ENCODE measurements at regions not wholly inside any gene's neighbourhood (a gene's known extent, or its start where the extent isn't known, plus 50 kb on each side); places are given as distances from the start of the nearest gene placed in this dataset.
"Not testable (repeated sequence)": the region's sequence is repeated elsewhere in the genome, so short reads cannot be mapped to it uniquely, and the experiment has no call there.

DNA sequence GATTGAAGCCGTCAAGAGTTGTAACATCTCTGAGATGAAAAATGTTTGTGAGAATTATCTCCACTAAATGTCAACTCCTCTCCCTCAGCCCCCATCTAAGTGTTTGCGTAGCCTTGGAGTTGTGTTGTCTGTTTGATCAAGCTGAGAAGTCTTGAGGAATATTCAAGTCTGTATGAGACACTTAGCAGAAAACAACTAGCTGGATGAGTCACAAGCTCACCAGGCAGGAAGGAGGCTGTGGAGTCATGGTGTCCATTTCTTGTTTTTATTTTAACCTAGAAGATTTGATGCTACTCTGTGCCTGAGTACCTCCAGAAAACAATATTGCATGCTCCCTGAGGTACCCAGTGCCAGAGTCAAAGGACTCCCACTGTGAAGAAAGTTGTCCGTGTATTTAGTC, 211.6 kb upstream of the PLXNA2 start:
- Mint-ChIP-seq H3K4me1 (ENCODE audit: low read depth) (no peaks in the 10 kb centered on the region), H3K27me3 (ENCODE audit: low read depth) (no peaks in the 10 kb centered on the region), H3K36me3 (ENCODE audit: low read depth) (no peaks in the 10 kb centered on the region), H3K9me3 (no peaks in the 10 kb centered on the region), H3K4me3 (no peak overlapping the region), H3K27ac (no peak overlapping the region)

DNA sequence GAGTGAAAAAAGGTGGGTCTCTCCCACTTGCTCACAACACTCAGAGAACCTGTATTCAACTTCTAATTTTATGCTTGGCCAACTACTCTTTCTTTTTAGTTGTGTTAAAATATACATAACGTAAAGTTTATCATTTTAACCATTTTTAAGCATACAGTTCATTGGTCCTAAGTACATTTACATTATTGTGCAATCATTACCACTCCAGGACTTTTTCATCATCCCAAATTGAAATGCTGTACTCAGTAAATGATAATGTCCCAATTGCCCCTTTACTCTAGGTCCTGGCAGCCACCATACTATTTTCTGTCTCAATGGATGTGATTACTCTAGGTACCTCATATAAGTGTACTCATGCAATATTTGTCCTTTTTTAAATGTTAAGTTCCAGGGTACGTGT, 212.3 kb upstream of the PLXNA2 start:
- no peaks in the 10 kb centered on the region for H3K27me3 Mint-ChIP-seq (ENCODE audit: low read depth)
- H3K36me3 Mint-ChIP-seq (ENCODE audit: low read depth) = no peaks in the 10 kb centered on the region
- H3K27ac Mint-ChIP-seq = no peak overlapping the region
- H3K9me3 Mint-ChIP-seq = no peaks in the 10 kb centered on the region
- no peaks in the 10 kb centered on the region for H3K4me1 Mint-ChIP-seq (ENCODE audit: low read depth)
- no peak overlapping the region for H3K4me3 Mint-ChIP-seq

DNA sequence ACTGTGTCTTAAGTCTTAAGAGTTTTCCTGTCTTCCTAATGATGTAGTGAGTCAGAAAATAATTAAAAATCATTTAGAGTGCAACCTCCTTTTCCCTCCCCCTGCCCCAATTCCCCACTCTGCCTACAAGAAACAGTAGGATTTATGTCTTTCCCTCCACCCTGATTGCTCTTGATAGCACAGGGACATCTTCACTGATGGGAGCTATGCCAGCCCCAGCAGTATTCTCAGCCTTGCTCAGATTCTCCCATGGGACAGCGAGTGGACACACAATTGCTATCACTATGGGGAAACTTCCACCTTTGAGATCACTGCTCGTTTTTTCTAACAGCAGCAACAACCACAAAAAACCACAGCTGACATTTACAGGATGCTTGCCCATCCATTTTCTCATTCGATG, 216.6 kb upstream of the PLXNA2 start:
- no peaks in the 10 kb centered on the region for H3K4me1 Mint-ChIP-seq (ENCODE audit: low read depth)
- no peaks in the 10 kb centered on the region for H3K27me3 Mint-ChIP-seq (ENCODE audit: low read depth)
- no peaks in the 10 kb centered on the region for H3K9me3 Mint-ChIP-seq
- H3K27ac Mint-ChIP-seq = no peak overlapping the region
- no peaks in the 10 kb centered on the region for H3K36me3 Mint-ChIP-seq (ENCODE audit: low read depth)
- H3K4me3 Mint-ChIP-seq = no peak overlapping the region

DNA sequence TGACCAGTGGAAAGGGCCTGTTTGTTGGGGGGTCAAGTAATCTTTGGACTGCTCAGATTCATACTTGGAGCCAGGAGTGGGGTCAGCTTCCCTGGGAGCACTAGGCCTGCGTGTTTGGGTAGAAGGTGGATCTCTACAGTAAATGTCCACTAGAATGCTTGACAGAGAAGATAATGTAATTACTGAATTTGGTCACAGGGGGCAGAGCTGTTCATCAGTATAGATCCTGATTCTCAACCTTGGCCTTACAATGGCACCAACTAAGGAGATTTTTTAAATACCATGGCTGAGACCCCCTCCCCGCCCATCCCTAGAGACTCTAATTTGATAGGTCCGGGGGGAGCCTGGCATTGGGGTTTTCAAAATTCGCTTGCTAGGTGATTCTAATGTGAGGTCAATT, 217.5 kb upstream of the PLXNA2 start:
- Mint-ChIP-seq H3K27me3 (ENCODE audit: low read depth) (no peaks in the 10 kb centered on the region), H3K27ac (no peak overlapping the region), H3K4me3 (no peak overlapping the region), H3K36me3 (ENCODE audit: low read depth) (no peaks in the 10 kb centered on the region), H3K4me1 (ENCODE audit: low read depth) (no peaks in the 10 kb centered on the region), H3K9me3 (no peaks in the 10 kb centered on the region)

DNA sequence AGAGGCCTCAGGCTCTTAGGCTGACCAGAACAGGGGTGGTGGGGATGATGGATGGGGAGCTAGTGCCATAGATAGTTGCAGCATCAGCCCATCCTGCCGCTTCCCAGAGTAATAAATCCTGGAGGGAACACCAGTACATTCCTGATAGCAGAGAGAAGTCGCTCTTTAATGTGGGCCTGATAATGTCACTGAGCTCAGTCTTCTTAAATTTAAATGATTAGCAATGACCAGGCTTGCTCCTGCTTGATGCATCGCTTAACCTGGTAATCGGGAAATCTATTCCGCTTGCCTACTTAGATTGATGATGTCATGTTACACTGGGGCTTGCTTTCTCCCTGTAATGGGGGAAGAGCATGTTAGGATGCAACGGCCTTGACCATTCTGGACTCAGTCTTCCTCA, 218.6 kb upstream of the PLXNA2 start:
- Mint-ChIP-seq H3K4me1 (ENCODE audit: low read depth) (no peaks in the 10 kb centered on the region), H3K9me3 (no peaks in the 10 kb centered on the region), H3K4me3 (no peak overlapping the region), H3K36me3 (ENCODE audit: low read depth) (no peaks in the 10 kb centered on the region), H3K27ac (no peak overlapping the region), H3K27me3 (ENCODE audit: low read depth) (no peaks in the 10 kb centered on the region)

DNA sequence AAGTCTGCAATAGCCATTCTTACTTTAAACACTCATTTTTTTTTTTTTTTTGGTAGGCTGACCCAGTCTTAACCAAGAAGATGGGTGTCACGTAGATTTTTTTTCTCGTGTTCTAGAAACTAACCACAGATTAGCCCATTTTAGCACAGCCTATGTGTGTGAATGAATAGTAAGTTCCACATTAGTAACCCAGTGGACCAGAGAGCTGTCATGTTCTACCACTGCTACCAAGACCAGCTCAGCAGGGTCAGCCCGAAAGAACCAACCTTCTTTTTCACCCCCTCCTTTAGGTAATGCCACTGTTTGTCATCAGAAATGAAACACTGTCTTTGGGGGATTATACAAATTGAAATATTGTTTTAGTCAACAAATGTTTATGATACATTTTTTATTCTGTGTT, 221.1 kb upstream of the PLXNA2 start:
- H3K4me3 Mint-ChIP-seq = no peak overlapping the region

DNA sequence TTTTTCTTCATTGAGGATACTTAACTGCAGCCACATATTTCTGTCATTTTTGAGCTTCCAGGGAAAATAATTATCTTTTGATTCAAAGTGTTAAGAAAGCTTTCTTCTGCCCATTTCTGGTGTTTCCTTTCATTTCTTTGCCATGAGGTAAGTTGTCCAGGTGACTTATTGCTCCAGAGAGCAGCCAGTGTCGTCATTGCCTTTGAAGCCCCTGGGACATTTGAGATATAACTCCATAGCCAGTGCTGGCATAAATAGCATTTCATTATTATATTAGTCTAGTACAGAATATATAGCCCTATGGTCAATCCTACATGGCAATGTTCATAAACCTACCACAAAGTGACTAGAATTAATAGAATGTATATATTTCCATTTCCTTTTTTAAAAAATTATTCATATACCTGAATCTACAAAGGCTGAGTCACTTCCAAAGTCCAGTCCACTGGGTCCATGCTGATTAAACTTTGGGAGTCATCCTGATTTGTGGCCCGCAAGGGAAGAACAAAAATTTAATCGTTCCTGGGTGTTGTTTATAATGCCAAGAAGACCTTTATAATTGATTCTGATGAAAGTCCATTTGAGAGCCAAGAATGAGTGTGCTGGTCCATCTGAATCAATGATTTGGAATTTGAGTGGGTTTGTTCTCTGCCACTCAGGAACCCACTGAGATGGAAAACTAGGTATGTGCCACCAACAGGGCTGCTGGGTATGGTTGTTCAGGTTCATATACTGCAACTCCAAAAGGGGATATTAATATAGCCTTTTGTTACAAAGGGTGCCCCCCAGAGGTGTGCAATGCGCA, 221.8 kb upstream of the PLXNA2 start:
- H3K27me3 Mint-ChIP-seq (ENCODE audit: low read depth) = no peaks in the 10 kb centered on the region
- H3K4me3 Mint-ChIP-seq = no peak overlapping the region
- H3K9me3 Mint-ChIP-seq = no peaks in the 10 kb centered on the region
- no peaks in the 10 kb centered on the region for H3K4me1 Mint-ChIP-seq (ENCODE audit: low read depth)
- H3K36me3 Mint-ChIP-seq (ENCODE audit: low read depth) = no peaks in the 10 kb centered on the region
- no peak overlapping the region for H3K27ac Mint-ChIP-seq

More for the DNA sequence above, 221.1 kb upstream of the PLXNA2 start:
- Mint-ChIP-seq H3K9me3 (no peaks in the 10 kb centered on the region), H3K4me1 (ENCODE audit: low read depth) (no peaks in the 10 kb centered on the region), H3K36me3 (ENCODE audit: low read depth) (no peaks in the 10 kb centered on the region), H3K27me3 (ENCODE audit: low read depth) (no peaks in the 10 kb centered on the region), H3K27ac (no peak overlapping the region)

DNA sequence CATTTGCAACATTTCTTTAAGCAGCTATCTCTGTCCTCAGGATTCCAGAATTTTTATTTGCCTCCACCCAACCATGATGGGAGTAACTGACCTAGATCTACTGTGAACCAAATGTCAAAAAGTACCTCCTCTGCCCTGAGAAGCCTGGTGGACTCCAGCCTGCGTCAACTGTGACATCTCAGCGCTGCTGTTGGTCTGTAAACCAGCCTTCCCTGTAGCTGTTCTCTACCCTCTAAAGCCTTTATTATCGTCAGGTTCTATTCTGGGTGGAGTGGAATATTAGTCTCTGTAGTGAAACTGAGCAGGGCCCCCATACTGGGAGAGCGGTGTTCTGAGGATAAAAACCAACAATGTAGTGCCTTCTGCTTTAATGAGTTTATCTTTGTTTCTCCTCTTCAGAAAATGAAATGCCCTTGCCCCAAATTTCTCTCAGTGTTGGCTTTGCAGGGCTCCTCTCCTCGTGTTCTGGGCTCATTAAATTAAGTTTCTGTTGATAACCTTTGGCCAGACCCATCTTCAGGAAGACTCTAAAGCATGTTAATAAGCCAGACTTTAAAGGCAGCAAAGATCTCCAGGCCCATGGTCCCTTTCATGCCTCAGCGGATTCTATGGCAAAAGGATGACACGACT, 223.1 kb upstream of the PLXNA2 start:
- Mint-ChIP-seq H3K4me3 (no peak overlapping the region), H3K27me3 (ENCODE audit: low read depth) (no peaks in the 10 kb centered on the region), H3K36me3 (ENCODE audit: low read depth) (no peaks in the 10 kb centered on the region), H3K9me3 (no peaks in the 10 kb centered on the region), H3K27ac (no peak overlapping the region), H3K4me1 (ENCODE audit: low read depth) (no peaks in the 10 kb centered on the region)

DNA sequence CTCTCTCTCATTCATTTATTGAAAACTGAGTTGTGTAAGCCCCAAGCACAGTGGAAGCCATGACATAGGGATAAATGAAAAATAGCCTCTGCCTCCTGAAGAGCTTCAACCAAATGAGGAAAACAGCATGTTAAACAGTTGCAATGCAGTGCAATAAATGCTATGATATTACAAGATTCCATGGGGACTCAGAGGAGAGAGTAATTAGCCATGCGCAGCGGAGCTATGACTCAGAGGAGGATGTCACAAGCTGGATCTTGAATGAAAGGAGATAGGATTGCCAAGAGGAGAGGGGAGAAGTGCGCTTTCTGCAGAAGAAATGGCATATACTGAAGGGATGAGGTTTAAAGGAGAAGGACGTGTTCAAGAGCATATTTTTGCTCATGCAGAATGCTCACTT, 231.3 kb upstream of the PLXNA2 start:
- Mint-ChIP-seq H3K4me3 (no peak overlapping the region), H3K27ac (no peak overlapping the region), H3K27me3 (ENCODE audit: low read depth) (no peaks in the 10 kb centered on the region), H3K36me3 (ENCODE audit: low read depth) (no peaks in the 10 kb centered on the region), H3K4me1 (ENCODE audit: low read depth) (no peaks in the 10 kb centered on the region), H3K9me3 (no peaks in the 10 kb centered on the region)

DNA sequence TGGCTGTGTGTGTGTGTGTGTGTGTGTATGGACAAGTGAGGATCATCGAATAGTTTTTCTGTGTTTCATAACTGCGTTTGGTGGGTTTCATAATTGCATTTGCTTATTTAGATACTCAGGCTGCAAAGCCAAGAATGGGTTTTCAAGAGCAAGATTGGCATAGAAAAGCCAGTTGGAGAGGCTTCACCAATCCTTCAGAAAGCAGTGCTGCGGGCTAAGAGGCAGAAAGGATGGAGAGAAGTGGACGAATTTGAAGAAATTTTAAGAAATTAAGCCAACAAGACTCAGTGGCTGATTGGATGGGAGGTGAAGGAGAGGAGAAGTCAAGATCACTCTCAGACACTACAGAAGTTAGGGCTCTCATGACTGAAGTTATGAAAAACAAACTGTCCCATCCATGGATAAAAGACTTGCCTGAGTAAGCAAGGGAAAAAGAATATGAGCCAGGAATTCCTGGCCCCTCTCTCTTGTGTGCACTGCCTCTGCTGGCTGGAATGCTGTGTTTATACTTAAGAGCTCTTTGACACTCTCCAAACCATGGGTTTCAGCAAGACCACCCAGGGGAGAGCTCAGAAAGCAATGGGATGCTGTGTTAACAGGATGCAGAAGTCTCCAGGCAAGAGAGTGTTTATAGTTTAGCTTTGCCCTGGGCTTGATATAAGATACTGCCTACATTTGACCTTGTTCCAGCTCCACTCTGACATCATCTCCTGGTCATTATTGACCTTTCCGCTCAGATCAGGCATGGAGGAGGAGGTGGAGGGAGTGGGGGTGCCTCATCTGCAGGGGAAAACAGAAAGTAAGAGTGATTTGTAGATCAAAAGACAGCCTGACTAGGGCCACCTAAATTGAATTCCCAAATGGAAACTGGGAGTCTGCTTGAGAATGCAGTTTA, 232.0 kb upstream of the PLXNA2 start:
- H3K4me3 Mint-ChIP-seq = no peak overlapping the region
- no peaks in the 10 kb centered on the region for H3K27me3 Mint-ChIP-seq (ENCODE audit: low read depth)
- H3K27ac Mint-ChIP-seq = no peak overlapping the region
- no peaks in the 10 kb centered on the region for H3K4me1 Mint-ChIP-seq (ENCODE audit: low read depth)
- no peaks in the 10 kb centered on the region for H3K9me3 Mint-ChIP-seq
- no peaks in the 10 kb centered on the region for H3K36me3 Mint-ChIP-seq (ENCODE audit: low read depth)

DNA sequence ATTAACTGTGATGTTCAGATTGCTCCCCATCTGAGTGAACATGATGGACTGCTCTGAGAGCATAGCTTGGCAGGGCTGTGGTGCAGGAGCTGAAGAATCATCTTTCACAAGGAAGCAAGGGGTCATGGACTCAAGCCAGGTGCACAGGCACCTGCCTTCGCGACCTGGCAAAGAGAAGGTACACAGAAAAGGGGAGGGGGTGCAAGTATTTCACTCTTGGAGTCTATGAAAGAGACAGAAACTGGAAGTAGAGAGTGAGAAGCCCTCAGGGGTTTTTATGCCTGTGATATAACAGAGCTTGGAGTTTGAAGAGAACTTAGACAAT, 232.6 kb upstream of the PLXNA2 start:
- no peaks in the 10 kb centered on the region for H3K4me1 Mint-ChIP-seq (ENCODE audit: low read depth)
- H3K27ac Mint-ChIP-seq = no peak overlapping the region
- no peaks in the 10 kb centered on the region for H3K27me3 Mint-ChIP-seq (ENCODE audit: low read depth)
- H3K9me3 Mint-ChIP-seq = no peaks in the 10 kb centered on the region
- H3K36me3 Mint-ChIP-seq (ENCODE audit: low read depth) = no peaks in the 10 kb centered on the region
- no peak overlapping the region for H3K4me3 Mint-ChIP-seq

DNA sequence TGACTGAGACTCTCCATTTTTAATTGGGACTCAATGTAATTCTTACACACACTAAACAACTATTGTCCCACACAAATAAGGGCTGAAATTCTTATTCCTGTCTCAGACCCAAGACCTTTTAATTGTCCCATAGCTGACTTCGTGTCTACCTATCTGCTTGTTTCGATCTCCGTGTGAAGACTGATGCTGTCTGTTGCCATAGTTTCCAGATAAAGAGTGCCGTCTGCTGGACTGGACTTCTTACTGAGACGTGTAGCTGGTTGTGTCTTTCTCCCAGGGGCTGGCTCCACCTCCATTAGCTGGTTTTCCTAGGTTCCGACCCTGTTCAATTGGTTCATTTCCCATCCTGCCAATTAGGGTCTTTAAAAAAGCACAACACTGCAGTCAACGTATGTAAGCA, 235.3 kb upstream of the PLXNA2 start:
- no peaks in the 10 kb centered on the region for H3K9me3 Mint-ChIP-seq
- H3K36me3 Mint-ChIP-seq (ENCODE audit: low read depth) = no peaks in the 10 kb centered on the region
- H3K27ac Mint-ChIP-seq = no peak overlapping the region
- no peak overlapping the region for H3K4me3 Mint-ChIP-seq
- H3K4me1 Mint-ChIP-seq (ENCODE audit: low read depth) = no peaks in the 10 kb centered on the region
- no peaks in the 10 kb centered on the region for H3K27me3 Mint-ChIP-seq (ENCODE audit: low read depth)

DNA sequence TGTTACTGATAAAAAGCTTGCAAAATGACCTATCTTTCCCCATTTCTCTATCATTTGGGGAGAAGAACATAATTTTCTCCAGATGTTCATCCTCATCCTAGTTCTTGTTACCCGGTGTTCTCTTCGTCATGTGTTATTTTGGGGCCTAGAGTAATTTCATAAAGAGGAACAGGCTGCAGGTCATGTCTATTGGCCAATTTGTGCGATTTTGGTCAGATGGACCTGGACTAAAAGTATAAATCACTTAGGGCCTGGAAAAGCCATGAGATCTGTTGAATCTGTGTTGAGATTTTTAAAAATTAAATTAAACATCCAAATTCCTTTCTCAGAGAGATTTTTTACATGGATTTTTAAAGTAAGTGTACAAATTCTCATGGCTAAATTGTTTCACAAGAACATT, 241.3 kb upstream of the PLXNA2 start:
- Mint-ChIP-seq H3K4me3 (no peak overlapping the region), H3K36me3 (ENCODE audit: low read depth) (no peaks in the 10 kb centered on the region), H3K4me1 (ENCODE audit: low read depth) (no peaks in the 10 kb centered on the region), H3K27ac (no peak overlapping the region), H3K9me3 (no peaks in the 10 kb centered on the region), H3K27me3 (ENCODE audit: low read depth) (peaks cover 3% of the 10 kb centered on the region)

DNA sequence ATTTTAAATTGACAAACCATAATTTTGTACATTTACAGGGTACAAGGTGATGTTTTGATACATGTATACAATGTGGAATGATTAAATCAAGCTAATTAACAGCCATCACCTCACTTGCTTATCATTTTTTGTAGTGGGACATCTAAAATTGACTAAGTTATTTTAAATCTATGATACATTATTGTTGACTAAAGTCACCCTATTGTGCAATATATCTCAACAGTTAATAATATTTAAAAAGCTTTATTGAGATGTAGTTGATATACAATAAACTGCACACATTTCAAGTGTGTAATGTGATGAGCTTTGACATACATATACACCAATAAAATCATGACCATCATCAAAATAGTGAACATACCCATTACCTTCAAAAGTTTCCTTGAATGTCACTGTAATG, 242.5 kb upstream of the PLXNA2 start:
- no peaks in the 10 kb centered on the region for H3K36me3 Mint-ChIP-seq (ENCODE audit: low read depth)

DNA sequence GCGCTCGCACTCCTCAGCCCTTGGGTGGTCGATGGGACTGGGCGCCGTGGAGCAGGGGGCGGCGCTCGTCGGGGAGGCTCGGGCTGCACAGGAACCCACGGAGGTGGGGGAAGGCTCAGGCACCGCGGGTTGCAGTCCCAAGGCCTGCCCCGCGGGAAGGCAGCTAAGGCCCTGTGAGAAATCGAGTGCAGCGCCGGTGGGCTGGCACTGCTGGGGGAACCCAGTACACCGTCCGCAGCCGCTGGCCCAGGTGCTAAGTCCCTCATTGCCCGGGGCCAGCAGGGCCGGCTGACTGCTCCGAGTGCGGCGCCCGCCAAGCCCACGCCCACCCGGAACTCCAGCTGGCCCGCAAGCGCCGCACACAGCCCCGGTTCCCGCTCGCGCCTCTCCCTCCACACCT, 244.2 kb upstream of the PLXNA2 start:
- H3K36me3 Mint-ChIP-seq (ENCODE audit: low read depth); H3K9me3 Mint-ChIP-seq; H3K27me3 Mint-ChIP-seq (ENCODE audit: low read depth): not testable (repeated sequence)

More for the DNA sequence above, 242.5 kb upstream of the PLXNA2 start:
- Mint-ChIP-seq H3K27me3 (ENCODE audit: low read depth) (peaks cover 3% of the 10 kb centered on the region), H3K4me3 (no peak overlapping the region), H3K9me3 (no peaks in the 10 kb centered on the region), H3K4me1 (ENCODE audit: low read depth) (no peaks in the 10 kb centered on the region), H3K27ac (no peak overlapping the region)

More for the DNA sequence above, 244.2 kb upstream of the PLXNA2 start:
- H3K27ac Mint-ChIP-seq; H3K4me1 Mint-ChIP-seq (ENCODE audit: low read depth); H3K4me3 Mint-ChIP-seq: not testable (repeated sequence)

All from T-helper 1 cell treated with Interleukin-12 subunit alpha and Interleukin-12 subunit beta and Interleukin-4 antibody, amounts not matched to agents 30 μg/mL and 1 μg/mL, for 36 hours (primary cell).